VCaP (cell line): ENCODE measurements at regions not wholly inside any gene's neighbourhood (a gene's known extent, or its start where the extent isn't known, plus 50 kb on each side); places are given as distances from the start of the nearest gene placed in this dataset.

ENCODE experiments used
- H3K27ac ChIP-seq: fragments of 450-650 bp; 2 replicates; pipeline ENCODE4 v1.5.1; 2017
- CTCF ChIP-seq: fragments of 450-650 bp; conservative IDR thresholded peaks from 2 replicates; pipeline ENCODE4 v1.5.1; 2017; ENCODE audit warnings: mild to moderate bottlenecking, moderate library complexity

GRCh38 chr17:10984220-10984619 is 146.3 kb upstream of the PIRT start:
- no peak overlapping the region for H3K27ac ChIP-seq
- no peak for TF ChIP-seq CTCF

GRCh38 chr17:10976401-10976800 is 138.5 kb upstream of the PIRT start:
- TF ChIP-seq CTCF: no peak
- no peak overlapping the region for H3K27ac ChIP-seq

DNA sequence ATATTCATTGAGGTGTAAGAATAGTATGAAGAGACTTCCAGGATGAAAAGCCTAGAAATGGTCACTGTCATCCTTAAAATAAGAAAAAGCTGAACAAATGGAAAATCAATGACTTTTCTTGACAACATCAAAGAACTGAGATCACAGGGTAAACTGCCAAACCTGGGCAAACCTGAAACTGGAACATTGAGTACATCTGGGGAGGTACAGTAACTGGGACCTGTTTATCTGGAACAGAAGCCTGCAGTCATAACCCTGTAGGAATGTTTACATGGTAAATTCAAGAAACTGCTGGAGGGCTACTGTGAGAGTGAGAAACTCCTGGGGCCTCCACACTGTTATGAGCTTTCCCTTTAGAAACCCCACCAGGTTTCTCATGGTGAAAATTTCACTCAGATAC is 130.1 kb upstream of the PIRT start:
- peak overlapping the region; percentile 59 for H3K27ac ChIP-seq
- no peak for TF ChIP-seq CTCF

DNA sequence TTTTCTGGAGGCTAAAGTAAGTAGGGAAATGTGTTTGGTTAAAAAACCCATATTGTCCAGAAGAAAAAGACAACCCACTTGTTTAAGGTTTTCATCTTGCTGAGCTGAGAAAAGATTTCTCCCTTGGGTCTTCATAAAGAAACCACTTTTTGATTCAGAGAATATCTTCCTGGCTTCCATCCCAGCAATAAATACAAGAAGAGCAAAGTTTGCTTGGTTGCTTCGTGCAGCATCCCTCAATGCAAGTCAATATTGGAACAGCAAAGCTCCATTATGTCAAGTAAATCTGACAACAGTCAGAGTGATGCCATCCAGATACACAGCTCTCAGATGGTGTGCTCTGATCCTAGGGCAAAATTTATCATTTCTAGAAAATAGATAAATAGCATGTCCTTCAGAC is 118.9 kb upstream of the PIRT start:
- H3K27ac ChIP-seq: no peak overlapping the region
- TF ChIP-seq CTCF: no peak

DNA sequence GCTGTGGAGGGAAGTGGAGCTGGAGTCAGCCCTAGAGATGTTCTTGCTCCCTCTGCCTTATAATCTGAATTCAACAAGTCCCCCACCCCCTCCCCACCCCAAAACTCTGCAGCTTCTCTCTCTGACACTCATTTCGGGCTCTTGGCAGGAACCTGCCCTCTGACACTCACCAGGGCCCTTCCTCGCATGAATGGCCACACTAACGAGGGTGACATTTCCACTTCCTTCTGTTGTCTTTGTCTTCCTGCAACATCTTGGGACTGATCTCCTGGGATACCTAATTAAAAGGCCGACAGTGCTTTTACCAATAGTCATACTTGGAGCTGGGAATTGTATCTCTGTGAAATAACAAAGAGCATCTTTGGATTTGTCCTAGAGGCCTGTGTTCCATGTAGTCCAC is 106.9 kb upstream of the PIRT start:
- TF ChIP-seq CTCF: no peak
- H3K27ac ChIP-seq: no peak overlapping the region

GRCh38 chr17:10936931-10937330 is 99.0 kb upstream of the PIRT start:
- TF ChIP-seq CTCF: no peak
- H3K27ac ChIP-seq: no peak overlapping the region

GRCh38 chr17:10932938-10933337 is 95.1 kb upstream of the PIRT start:
- no peak for TF ChIP-seq CTCF
- no peak overlapping the region for H3K27ac ChIP-seq

GRCh38 chr17:10931133-10931532 is 93.2 kb upstream of the PIRT start:
- no peak overlapping the region for H3K27ac ChIP-seq
- no peak for TF ChIP-seq CTCF
